HL-60 (cell line): ENCODE measurements at regions not wholly inside any gene's neighbourhood (a gene's known extent, or its start where the extent isn't known, plus 50 kb on each side); places are given as distances from the start of the nearest gene placed in this dataset.

Experiments
- DNase-seq, 2 experiments: peaks; one replicate each; pipeline ENCODE4 v3.0.0-alpha.2; 2010 to 2020; ENCODE audit warnings: low read depth in 1 of 2, low spot score in 1 of 2
- H3K27ac ChIP-seq: fragments of 250-450 bp; sonication (Bioruptor Pico); replicated peaks from 2 replicates; pipeline ENCODE4 v1.5.1; 2020; ENCODE audit warnings: mild to moderate bottlenecking, moderate library complexity
- H3K27me3 ChIP-seq: fragments of 250-450 bp; sonication (Bioruptor Pico); 2 replicates; pipeline ENCODE4 v1.5.1; 2021; ENCODE audit warnings: mild to moderate bottlenecking, moderate library complexity; ENCODE audit not compliant: insufficient read depth, poor library complexity, severe bottlenecking
- H3K4me3 ChIP-seq: replicated peaks from 2 replicates; pipeline ENCODE4 v1.5.1; 2011; ENCODE audit warnings: mild to moderate bottlenecking, control low read depth, low read length; ENCODE audit not compliant: insufficient read depth
- GABPA ChIP-seq: IDR thresholded peaks from 2 replicates; pipeline ENCODE4 v1.6.1; 2012; ENCODE audit warnings: low read depth
- POLR2AphosphoS5 ChIP-seq: IDR thresholded peaks from 2 replicates; pipeline ENCODE4 v1.6.1; 2012; ENCODE audit warnings: low read depth
- SPI1 ChIP-seq: IDR thresholded peaks from 2 replicates; pipeline ENCODE4 v1.6.1; 2012; ENCODE audit warnings: low read depth, mild to moderate bottlenecking, borderline replicate concordance
- TF ChIP-seq, protein P1 (sequence below): IDR thresholded peaks from 2 replicates; pipeline ENCODE4 v1.6.1; 2012; ENCODE audit warnings: low read depth; ENCODE audit not compliant: insufficient replicate concordance
- TF ChIP-seq, protein P2 (sequence below): IDR thresholded peaks from one replicate; pipeline ENCODE4 v1.5.1; 2011; ENCODE audit warnings: low read length, control low read depth, inconsistent platforms; ENCODE audit not compliant: insufficient read depth

DNA sequence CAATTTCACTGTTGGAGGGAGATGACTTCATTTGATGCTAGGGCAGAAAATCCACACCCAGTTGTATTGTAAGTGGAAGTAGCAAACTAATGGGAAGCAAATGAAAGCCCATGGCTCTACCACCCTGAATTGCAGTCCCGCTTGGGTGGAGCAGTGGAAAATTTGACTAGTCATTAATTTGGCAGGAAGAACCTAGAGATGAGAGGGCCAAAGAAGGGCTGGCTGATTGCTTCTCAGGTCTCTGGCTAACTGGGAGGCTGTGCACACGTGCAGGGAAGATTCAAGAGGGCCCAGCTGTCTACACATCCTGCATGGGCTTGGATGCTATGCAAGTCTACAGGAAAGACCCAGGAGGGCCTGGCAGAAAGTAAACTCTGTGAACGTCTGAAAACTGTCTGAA lies 466.2 kb downstream of the TFAP2A start:
- no peaks in the 10 kb centered on the region for H3K27me3 ChIP-seq
- no peak for DNase-seq
- H3K27ac ChIP-seq = no peak overlapping the region
- TF ChIP-seq POLR2AphosphoS5 = no peak
- no peak for TF ChIP-seq GABPA
- TF ChIP-seq, protein P1, sequence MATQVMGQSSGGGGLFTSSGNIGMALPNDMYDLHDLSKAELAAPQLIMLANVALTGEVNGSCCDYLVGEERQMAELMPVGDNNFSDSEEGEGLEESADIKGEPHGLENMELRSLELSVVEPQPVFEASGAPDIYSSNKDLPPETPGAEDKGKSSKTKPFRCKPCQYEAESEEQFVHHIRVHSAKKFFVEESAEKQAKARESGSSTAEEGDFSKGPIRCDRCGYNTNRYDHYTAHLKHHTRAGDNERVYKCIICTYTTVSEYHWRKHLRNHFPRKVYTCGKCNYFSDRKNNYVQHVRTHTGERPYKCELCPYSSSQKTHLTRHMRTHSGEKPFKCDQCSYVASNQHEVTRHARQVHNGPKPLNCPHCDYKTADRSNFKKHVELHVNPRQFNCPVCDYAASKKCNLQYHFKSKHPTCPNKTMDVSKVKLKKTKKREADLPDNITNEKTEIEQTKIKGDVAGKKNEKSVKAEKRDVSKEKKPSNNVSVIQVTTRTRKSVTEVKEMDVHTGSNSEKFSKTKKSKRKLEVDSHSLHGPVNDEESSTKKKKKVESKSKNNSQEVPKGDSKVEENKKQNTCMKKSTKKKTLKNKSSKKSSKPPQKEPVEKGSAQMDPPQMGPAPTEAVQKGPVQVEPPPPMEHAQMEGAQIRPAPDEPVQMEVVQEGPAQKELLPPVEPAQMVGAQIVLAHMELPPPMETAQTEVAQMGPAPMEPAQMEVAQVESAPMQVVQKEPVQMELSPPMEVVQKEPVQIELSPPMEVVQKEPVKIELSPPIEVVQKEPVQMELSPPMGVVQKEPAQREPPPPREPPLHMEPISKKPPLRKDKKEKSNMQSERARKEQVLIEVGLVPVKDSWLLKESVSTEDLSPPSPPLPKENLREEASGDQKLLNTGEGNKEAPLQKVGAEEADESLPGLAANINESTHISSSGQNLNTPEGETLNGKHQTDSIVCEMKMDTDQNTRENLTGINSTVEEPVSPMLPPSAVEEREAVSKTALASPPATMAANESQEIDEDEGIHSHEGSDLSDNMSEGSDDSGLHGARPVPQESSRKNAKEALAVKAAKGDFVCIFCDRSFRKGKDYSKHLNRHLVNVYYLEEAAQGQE = no peak
- no peak for TF ChIP-seq SPI1
- TF ChIP-seq, protein P2, sequence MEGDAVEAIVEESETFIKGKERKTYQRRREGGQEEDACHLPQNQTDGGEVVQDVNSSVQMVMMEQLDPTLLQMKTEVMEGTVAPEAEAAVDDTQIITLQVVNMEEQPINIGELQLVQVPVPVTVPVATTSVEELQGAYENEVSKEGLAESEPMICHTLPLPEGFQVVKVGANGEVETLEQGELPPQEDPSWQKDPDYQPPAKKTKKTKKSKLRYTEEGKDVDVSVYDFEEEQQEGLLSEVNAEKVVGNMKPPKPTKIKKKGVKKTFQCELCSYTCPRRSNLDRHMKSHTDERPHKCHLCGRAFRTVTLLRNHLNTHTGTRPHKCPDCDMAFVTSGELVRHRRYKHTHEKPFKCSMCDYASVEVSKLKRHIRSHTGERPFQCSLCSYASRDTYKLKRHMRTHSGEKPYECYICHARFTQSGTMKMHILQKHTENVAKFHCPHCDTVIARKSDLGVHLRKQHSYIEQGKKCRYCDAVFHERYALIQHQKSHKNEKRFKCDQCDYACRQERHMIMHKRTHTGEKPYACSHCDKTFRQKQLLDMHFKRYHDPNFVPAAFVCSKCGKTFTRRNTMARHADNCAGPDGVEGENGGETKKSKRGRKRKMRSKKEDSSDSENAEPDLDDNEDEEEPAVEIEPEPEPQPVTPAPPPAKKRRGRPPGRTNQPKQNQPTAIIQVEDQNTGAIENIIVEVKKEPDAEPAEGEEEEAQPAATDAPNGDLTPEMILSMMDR = no peak
- H3K4me3 ChIP-seq = no peak overlapping the region

DNA sequence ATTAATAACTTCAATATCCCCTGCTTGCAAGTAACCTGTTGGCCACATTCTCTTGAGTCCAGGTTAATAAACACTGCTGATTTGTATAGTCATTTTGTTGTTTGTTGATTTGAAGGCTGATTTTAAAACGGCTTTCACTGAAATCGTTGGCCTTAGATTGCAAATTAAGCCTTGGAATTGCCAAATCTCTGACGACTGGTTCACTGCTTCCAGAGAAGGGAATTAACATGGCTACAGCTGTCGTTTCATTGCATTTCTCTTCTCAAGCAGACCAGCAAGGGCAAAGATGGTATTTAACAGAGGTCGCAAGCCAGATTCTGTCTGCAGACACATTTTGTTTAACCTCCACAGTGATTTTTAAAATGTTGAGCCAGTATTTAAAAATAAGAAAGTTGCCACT lies 470.9 kb downstream of the TFAP2A start:
- DNase-seq = no peak
- TF ChIP-seq, protein P1 = no peak
- TF ChIP-seq POLR2AphosphoS5 (no peak), SPI1 (no peak), GABPA (no peak)
- TF ChIP-seq, protein P2 = no peak
- Histone ChIP-seq H3K27ac (no peak overlapping the region), H3K27me3 (no peaks in the 10 kb centered on the region), H3K4me3 (no peak overlapping the region)

DNA sequence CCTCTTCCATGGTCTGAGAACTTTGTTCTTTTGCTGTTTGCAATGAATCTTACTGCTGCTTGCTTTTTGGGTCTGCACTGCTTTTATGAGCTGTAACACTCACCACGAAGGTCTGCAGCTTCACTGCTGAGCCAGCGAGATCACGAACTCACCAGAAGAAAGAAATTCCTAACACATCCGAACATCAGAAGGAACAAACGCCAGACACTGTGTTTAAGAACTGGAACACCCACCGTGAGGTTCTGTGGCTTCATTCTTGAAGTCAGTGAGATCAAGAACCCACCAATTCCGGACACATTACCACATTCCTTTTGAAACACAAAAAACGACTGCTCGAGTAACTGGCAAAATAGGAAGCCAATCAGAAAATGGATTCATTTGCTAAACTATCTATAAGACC lies 471.8 kb downstream of the TFAP2A start:
- no peak for DNase-seq
- TF ChIP-seq, protein P1 = no peak
- no peak for TF ChIP-seq SPI1
- TF ChIP-seq POLR2AphosphoS5 = no peak
- no peak for TF ChIP-seq GABPA
- TF ChIP-seq, protein P2 = no peak
- H3K27ac ChIP-seq = no peak overlapping the region
- H3K4me3 ChIP-seq = no peak overlapping the region
- no peaks in the 10 kb centered on the region for H3K27me3 ChIP-seq
